Myocyte (in vitro differentiated cells): ENCODE measurements at regions not wholly inside any gene's neighbourhood (a gene's known extent, or its start where the extent isn't known, plus 50 kb on each side); places are given as distances from the start of the nearest gene placed in this dataset.

Experiments
- DNase-seq: peaks from one replicate; pipeline ENCODE4 v3.0.0-alpha.2; 2012; ENCODE audit warnings: low read depth

DNA sequence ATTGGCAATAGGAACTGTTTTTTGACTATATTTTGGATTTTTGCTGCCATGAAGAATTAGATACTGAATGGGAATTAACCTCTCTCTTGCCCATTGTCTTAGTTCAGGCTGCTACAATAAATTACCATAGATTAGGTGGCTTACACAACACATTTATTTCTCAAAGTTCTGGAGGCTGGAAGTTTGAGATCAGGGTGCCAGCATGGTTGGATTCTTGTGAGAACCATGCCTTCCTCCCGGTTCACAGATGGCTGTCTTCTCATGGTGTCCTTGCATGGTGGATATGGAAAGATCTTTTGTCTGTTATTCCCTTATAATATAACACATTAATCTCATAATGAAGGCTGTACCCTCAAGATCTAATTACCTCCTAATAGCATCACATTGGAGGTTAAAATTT, 836.4 kb downstream of the SLC4A3 start:
- DNase-seq: no peak

DNA sequence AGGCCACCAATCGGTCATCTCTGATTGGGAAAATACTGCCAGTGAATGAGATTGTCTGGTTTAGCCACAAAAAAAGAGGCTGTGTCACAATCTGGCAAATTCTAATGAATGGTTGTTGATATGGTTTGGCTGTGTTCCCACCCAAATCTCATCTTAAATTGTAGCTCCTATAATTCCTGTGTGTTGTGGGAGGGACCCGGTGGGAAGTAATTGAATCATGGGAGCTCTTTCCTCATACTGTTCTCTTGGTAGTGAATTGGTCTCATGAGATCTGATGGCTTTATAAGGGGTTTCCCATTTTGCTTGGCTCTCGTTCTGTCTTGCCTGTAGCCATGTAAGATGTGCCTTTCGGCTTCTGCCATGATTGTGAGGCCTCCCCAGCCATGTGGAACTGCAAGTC, 838.3 kb downstream of the SLC4A3 start:
- no peak for DNase-seq

DNA sequence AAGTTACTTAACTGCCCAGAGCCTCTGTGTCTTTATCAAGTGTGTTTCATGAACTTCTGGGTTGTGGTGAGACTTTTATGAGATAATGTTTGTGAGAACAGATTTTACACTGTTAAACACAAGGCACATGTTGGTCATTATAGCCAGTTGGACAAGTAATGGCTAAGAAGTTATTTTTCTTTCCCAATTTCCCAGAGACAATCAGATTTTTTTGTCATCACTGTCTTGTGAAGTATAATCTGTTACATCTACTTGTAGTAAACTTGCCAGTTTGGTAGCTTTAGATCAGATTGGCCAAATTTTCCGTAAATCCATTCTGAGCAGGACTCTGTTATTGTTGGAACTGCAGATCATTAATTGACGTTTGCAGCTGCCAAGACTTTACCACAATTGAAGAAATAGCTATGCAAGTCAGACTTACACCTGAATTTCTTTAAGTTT, 838.8 kb downstream of the SLC4A3 start:
- DNase-seq: no peak

DNA sequence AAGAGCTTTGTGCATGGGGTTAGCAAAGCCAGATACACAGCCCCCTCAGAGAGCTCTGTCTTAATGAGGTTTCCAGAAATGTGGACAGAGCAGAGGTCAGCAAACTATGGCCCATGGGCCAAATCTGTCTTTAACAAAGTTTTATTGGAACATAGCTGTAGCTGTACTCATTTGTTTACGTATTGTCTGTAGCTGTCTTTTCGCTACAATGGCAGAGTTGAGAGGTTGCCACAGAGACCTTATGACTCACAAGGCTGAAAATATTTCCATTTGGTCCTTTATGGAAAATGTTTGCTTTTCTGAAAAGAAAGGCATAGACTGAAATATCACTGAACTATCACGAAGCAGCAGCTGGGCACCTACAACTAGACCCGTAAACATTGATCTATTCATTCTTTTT, 841.8 kb downstream of the SLC4A3 start:
- DNase-seq: peak; percentile 10

DNA sequence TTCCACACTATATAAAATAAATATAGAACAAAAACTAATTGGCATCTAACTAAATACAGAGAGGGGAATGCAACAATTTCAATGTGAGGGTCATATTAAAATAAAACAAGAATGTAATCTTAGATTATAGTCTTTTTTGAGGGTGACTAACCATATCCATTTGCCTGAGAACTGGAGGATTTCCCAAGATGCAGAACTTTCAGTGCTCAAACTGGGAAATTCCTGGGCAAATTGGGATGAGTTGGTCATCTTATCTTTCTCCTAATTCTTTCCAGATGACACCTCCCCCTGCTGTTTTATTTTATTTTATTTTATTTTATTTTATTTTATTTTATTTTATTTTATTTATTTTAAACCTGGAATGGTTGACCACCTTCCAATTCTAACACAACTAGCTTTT, 846.2 kb downstream of the SLC4A3 start:
- DNase-seq: no peak

DNA sequence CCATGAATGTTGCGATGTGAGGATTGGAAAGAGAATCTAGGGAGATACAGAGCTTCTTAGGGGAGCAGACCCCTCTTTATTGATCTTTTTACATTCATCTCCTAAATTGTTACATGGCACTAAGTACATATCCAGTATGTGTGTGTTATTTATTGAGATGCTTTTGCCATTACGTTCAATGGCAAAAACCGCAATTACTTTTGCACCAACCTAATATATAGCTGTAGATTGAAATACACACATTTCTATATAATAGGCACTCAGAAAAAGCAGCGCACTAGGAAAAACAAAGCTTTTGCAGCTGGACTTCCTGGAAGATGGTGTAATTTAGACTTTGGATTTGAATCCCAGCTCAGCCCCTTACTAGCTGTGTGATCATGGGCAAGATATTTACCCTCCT, 849.4 kb downstream of the SLC4A3 start:
- DNase-seq: no peak

DNA sequence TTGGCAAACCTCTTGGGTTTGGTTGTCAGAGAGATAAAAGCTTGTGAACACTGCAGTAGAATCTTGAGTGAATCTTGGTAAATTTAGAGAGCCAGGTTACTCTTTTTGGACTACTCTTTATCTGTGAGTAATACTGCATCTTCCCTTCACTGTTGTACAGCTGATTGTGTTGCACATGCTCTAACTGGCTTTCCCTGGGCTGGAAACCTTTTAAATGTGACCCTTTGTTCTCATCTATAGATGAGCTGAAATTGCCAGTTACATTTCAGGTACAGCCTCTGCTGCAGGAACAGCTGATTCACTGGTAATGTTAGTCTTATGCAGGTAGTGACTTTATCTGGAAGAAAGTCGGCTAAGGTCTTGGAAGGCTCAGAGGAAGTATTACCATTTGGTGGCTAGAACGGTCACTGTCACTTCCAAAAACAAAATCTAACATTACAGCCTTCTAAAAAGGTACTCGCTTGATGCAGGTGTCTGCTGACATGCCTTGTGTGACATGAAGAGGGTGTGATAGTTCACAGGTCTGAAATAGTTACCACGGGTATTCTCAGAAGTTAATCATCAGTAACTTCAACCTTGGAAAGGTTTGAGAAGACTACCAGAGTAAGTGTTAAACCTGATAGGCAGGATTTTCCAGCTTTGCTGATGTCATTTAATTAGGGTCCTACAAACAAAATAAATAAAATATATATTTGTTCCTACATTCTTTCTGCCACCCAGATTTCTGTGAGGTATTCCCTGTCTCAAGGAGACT, 851.1 kb downstream of the SLC4A3 start:
- DNase-seq: no peak

DNA sequence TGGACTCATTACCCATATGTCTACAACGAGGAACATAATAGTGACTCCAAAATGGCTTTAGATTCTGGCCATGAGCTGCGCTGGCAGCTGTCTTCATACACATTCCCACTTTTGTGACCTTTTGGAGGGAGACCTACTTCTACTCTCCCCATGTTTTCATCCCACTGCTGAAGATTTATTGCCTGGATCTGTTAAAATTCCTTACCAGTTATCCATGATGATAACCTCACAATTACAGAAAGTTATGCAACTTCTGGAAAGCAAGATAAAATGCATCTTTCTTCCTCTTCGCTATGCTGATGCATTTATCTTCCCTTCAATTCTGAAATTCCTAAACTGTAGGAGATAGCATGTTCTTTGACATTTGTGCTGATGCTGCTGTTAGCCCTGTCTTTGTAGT, 855.3 kb downstream of the SLC4A3 start:
- no peak for DNase-seq

DNA sequence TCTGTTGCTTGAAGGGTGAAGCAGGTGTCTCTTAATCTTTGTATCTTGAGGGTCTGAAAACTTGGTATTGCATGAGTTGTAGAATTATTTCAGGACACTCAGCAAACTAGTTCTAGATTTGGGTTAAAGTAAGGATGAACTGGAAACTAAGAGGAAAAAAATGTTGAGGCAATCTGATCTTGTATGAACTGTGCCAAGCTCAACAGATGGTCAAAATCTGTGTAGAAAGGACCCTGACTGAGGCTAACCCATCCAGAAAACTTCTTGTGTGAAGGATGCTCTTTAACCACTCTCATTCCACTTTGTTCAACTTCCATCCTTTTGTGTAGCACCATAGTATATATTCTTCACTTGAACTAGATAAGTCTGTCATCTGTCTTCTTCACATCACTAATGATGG, 861.7 kb downstream of the SLC4A3 start:
- DNase-seq: peak; percentile 28

DNA sequence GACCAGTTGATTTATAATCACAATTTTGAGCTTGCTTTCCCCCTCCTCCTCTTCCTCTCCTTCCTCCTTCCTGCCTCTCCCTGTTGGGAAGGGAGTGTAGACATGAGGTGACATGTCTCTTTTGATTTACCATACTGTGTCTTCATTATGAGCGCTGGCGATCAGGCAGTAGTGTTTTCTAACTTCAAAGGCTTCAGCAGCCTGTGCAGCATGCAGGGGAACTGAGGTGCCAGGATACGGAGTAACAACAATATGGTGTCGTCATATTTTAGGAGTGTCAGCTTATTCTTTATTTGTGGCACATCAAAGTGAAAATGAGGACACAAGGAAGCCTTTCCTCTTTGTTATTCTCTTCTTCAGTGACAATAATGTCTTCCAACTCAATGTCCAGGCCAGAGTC, 864.2 kb downstream of the SLC4A3 start:
- DNase-seq: no peak

DNA sequence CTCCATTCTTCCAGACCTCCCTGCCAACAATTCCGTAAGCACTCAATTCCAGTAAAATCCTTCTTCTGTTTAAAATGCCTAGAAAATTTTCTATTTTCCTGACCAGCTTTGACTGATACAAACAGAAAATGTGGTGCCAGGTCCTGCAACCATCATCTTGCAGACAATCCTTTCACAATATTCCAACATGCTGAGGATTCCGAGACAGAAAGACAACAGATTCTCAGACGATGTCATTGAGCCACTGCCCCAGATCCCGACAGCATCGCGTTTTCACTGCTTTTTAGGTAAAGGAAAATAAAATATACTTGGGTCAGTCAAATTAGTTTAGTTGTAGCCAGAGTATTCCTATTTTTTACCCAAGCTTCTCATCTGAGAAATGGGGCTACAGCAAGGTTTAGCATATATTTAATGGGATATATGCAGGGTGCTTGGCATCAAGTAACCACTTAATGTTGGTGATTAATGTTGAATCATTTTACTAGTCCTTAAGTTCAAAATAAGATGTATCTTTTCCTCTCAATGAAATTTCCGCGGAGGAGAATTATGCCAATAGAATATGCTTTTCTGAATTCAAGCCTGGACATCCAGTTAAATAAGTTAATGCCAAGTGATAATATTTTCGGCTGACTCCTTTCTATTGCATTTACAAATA, 866.6 kb downstream of the SLC4A3 start:
- DNase-seq: no peak

DNA sequence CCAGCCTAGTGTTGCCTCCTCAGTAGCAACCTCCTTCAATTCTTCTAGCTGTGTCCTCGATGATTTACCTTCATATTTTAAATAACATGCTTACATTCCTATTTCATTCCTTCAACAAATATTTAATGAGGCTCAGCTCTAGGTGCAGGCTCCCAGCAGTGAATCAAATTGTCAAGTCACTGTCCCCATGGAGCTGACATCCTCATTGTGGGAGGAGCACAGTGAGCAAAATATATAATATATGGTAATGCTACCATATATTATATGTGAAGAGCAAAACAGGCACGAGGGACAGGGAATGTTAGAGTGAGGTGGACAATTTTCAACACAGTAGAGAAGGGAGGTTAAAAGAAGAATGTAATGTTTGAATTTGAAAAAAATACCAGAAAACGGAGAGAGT, 869.1 kb downstream of the SLC4A3 start:
- no peak for DNase-seq

DNA sequence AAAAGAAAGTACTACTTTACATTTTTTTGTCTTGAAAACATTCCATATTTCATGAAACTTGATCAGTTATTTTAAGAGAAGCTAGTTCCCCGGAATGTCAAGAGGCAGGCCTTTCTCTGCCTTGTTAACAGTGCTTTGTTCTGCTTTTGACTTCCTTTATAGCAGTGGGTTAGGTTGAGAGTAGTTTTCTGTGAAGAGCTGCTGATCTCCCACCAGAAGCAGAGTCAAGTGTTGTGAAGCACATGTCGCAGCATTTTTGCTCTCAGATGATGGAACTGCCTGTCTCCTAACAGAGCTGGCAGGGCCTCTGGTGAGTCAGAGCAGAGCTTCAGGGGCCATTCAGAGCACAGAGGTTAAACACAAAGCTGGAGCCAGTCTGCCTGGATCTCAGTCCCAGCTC, 871.8 kb downstream of the SLC4A3 start:
- DNase-seq: peak; percentile 66

DNA sequence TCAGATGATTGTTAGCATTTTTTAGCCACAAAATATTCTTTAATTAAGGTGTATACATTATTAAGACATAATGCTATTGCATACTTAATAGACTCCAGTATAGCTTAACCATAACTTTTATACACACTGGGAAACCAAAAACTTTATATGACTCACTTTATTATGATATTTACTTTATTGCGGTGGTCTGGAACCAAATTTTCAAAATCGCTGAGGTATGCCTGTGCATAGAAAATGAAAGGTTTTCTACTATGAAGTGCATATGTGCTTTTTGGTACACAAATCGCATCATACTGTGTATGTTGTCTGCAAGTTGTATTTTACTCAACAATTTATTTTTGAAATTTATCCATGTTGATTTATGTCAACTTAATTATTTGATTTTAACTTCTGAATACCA, 875.1 kb downstream of the SLC4A3 start:
- DNase-seq: no peak

DNA sequence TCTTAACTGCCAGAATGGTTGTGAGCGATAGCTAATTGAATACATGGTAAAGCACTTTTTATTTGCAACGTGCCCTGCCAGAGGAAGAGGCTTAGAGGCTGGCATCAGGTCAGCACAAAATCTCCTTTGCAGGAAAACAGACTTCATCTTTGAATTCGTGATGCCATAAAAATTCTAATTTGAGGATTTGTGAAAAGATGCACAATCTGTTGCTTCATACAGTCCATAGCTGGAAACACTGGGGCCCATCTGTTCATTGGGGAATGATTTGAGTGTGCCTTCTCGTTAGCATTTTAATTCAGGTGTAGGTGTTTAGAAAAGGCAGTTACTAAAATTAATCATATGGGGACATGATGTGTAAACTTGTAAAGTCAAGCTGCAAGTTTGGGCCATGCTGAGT, 876.0 kb downstream of the SLC4A3 start:
- no peak for DNase-seq

DNA sequence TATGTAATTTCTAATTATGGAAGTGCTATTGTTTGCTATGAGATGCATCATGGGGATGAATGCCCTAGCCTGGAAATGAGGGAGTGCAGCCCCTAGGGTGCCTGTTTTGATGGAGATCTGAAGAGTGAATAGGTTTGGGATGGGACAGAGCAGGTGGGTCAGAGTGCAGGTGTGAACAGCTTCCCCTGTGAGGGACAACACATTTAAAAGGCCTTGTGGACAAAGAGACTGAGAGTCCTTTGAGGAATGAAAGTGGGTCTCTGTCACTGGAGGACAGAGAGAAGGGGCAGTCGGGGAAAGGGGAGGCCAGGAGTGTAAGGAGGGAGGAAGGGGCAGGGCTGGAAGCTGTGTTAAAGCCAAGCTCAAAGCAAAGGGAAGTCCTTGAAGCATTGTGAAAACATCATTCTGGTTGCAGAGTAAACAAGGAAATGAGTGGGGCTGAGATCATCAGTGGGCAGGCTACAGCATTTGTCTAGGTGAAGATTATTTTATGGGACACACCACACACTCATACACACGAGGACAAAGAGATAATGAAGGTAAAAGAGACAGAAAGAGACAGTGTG, 877.6 kb downstream of the SLC4A3 start:
- DNase-seq: no peak

DNA sequence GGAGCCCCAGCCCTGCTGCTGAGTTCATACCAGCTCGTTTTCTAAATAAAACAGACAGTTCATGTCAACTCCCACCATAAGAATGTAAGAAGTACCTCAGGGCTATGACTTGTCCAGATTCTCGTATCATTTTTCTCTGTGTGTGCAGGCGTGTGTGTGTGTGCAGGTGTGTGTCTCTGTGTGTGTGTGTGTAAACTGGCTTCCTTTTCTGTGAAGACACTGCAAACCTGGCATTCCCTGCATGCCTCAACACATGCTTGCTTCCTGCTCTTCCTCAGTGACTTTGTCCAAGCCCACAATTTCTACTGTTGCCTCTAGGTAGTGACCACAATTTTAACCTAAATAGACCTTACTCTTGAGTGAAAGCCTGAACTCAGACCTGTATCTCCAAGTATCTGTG, 879.0 kb downstream of the SLC4A3 start:
- no peak for DNase-seq

DNA sequence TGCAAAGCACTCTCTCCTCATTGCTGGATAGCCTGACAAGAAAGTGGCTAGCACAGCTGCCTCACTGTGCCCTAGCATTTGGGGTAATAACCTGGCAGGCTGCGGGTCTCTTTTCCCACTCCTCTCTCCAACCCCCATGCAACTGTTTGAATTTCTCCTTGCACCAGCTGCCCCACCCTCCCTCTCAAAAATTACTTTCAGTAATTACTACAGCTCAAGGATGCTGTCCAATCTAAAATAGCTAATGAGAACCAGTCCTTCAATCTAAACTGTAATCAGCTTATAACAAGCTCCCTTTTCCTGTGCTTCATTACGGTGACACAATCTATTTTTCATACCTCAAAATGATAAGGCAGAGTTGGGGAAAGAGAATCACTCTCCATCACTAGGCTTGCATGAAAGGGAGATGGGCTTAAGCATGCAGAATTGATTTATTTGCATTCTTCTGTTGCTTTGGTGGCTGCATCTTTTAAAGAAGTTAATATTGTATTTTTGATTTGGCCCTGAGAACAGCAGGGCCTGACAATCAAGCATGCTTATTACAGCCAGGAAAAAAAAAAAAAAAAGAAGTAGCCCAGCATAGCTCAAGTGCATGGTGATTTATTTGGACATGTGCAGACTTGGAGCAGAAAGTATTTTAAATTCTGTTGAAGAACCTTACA, 881.8 kb downstream of the SLC4A3 start:
- DNase-seq: peak; percentile 40

DNA sequence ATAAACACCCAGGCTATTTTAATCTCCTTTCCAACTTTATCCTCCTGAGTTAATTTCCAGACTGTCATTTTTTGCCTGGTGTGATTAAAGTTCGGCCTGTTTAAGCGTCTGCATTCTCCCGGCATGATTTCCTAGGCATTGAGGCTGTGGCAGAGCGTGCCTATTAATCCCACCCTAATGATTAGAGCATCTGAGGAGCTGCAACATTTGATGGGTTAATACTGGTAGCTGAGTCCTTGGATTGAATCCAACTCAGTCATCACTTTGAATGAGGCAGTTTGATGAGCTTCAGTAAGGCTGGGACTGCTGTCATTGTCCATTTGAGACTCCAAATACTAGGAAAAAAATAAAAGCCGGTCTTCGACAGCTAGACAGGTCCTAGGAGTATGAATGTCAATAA, 882.5 kb downstream of the SLC4A3 start:
- no peak for DNase-seq

DNA sequence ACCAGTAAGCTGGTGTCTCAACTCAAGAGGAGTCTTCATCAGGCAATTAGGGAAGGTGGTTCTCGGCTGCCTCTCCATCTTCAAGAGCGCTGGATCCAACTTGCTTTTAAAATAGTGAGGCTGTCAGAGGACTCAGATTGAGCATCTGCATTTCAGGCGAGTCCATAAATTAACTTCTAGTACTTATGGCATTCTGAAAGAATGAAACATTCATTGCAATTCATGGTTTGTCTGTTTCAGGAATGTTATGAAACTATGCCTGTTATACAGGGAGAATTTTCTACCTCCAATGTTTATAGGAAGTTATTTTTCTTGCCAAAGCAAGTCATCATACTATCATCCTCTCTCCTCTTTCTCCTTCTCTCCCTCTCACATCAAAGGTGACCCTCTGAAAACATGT, 883.2 kb downstream of the SLC4A3 start:
- DNase-seq: no peak

DNA sequence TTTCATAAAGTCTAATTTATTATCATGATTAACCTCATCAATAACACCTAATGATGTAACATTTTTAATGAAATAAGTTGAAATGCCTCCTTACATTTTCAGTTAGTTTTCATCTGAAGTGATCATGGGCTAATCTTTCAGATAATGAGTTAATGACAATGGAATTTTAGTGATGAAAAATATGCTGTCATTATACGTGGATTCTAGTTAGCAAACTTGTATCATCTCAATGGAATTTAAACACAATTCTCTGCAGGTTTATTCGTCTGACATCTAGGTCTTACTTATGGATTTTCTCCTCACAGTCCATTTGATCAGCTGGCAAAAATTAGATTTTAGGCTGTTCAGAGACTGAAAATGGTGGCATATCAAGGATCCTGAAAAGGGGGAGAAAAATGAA, 885.0 kb downstream of the SLC4A3 start:
- DNase-seq: no peak

DNA sequence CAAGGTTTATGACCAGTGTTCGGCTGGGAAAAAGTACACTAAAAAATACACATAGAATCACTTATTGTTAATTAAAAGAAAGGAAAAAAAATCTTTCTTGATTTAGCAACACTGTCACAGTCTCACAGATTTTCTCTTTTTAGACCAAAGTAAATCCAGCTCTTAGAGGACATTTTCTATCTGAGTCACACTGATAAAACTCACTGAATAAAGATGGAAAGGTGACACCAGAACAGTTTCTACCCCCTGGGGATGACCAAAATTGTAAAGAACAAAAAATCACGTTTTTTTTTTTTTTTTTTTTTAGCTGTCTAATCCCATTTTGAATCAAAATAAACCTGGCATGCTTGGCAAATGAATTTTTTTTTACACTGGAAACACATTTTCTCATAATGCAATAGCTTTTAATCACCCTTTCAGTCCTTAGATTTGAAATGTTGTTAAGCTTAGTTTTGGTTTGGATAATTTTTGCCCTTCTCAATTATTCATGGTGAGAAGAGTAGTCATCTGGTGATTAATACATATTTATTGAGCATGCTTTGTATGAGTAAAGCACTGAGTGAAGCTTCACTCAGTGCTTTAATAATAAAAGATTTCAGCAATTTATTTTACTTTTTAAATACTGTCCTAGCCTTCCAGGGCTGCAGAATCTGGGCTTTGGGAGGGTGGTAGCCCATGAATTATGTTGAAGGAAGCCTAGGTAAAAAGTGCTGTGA, 886.3 kb downstream of the SLC4A3 start:
- no peak for DNase-seq
